HCT116 (cell line): ENCODE measurements at regions not wholly inside any gene's neighbourhood (a gene's known extent, or its start where the extent isn't known, plus 50 kb on each side); places are given as distances from the start of the nearest gene placed in this dataset.
A peak's percentile ranks its signal among the peaks of the same experiment; 100 is the strongest.
"Not testable (repeated sequence)": the region's sequence is repeated elsewhere in the genome, so short reads cannot be mapped to it uniquely, and the experiment has no call there.

Experiments used
- ATAC-seq: fragments of 200-7000 bp; cut with Tn5 transposase; 2 replicates; pipeline ENCODE4 v1.9.1; 2020; ENCODE audit warnings: mild to moderate bottlenecking, moderate library complexity
- BruUV-seq: library from RNA; stranded (reverse); fragments of 400-500 nt; replicated peaks from 2 replicates; lab custom pipeline; 2021; lab: Mats Ljungman, UMichigan
- CTCF ChIA-PET: fragments of 300-600 bp; sonication (Branson Sonifier 250); formaldehyde crosslinking; loops from one replicate; lab custom pipeline; 2021; ENCODE audit warnings: antibody characterized with exemption; lab: Charles Lee
- POLR2A ChIA-PET: fragments of 300-600, 350-600 bp; sonication (Branson Sonifier 250); formaldehyde crosslinking; loops from one replicate; lab custom pipeline; 2021; ENCODE audit warnings: antibody characterized with exemption; lab: Charles Lee
- RAD21 ChIA-PET, 2 experiments: fragments of 300-600 bp; sonication (Branson Sonifier 250); formaldehyde crosslinking; loops; one replicate each; lab custom pipeline; 2023; ENCODE audit warnings: low total read pairs in 2 of 2; ENCODE audit not compliant: uncharacterized antibody in 2 of 2, unreplicated experiment in 2 of 2, low non-redundant PET in 1 of 2; lab: Charles Lee
- DNase-seq: peaks from one replicate; pipeline ENCODE4 v3.0.0-alpha.2; 2010; ENCODE audit warnings: low read depth, low spot score
- H2AFZ ChIP-seq: fragments of 200-600 bp; shearing (Covaris generic), sonication (generic); 2 replicates; pipeline ENCODE4 v1.6.1; 2017; ENCODE audit warnings: low read depth, mixed run types, mixed read lengths, antibody characterized with exemption, low read length; ENCODE audit not compliant: poor library complexity, severe bottlenecking
- H3K27ac ChIP-seq: 2 replicates; pipeline ENCODE4 v1.5.1; 2012; ENCODE audit warnings: low read depth, low read length
- H3K27me3 ChIP-seq: fragments of 200-600 bp; sonication (generic); 2 replicates; pipeline ENCODE4 v1.6.1; 2016; ENCODE audit warnings: mixed run types, low read length, mixed read lengths; ENCODE audit not compliant: insufficient read depth
- H3K36me3 ChIP-seq, 2 experiments: fragments of 200-500 bp in 1 of 2; fragments of 200-600 bp in 1 of 2; sonication (Bioruptor generic) in 1 of 2; sonication (generic) in 1 of 2; 2 replicates each; pipeline versions ENCODE4 v1.5.1 to v1.6.1; 2014 to 2016; ENCODE audit warnings: low read length in 2 of 2, inconsistent platforms in 1 of 2, mixed read lengths in 1 of 2, mixed run types in 1 of 2; ENCODE audit not compliant: insufficient read depth in 2 of 2, control insufficient read depth in 1 of 2
- H3K4me1 ChIP-seq, 2 experiments: fragments of 200-600 bp in 1 of 2; sonication (generic) in 1 of 2; 2 replicates each; pipeline versions ENCODE4 v1.5.1 to v1.6.1; 2012 to 2017; ENCODE audit warnings: low read length in 2 of 2, inconsistent platforms in 1 of 2, mild to moderate bottlenecking in 1 of 2, mixed read lengths in 1 of 2, mixed run types in 1 of 2, moderate library complexity in 1 of 2; ENCODE audit not compliant: insufficient read depth in 2 of 2, control insufficient read depth in 1 of 2
- H3K4me2 ChIP-seq: fragments of 200-600 bp; sonication (generic); 2 replicates; pipeline ENCODE4 v1.6.1; 2017; ENCODE audit warnings: mixed run types, low read length, mixed read lengths
- H3K4me3 ChIP-seq, 2 experiments: fragments of 200-600 bp in 1 of 2; sonication (generic) in 1 of 2; replicated peaks in 1 of 2; 2 replicates each; pipeline ENCODE4 v1.5.1; 2011 to 2016; ENCODE audit warnings: low read length in 2 of 2, control low read depth in 1 of 2, low read depth in 1 of 2, mild to moderate bottlenecking in 1 of 2, mixed read lengths in 1 of 2, mixed run types in 1 of 2
- H3K79me2 ChIP-seq: fragments of 200-600 bp; sonication (generic); 2 replicates; pipeline ENCODE4 v1.6.1; 2017; ENCODE audit warnings: mild to moderate bottlenecking, mixed run types, low read length, moderate library complexity, mixed read lengths; ENCODE audit not compliant: insufficient read depth
- H3K9ac ChIP-seq: fragments of 200-600 bp; sonication (generic); 2 replicates; pipeline ENCODE4 v1.6.1; 2016; ENCODE audit warnings: low read length, mixed read lengths
- H3K9me2 ChIP-seq: fragments of 200-600 bp; sonication (generic), shearing (Covaris generic); 2 replicates; pipeline ENCODE4 v1.6.1; 2017; ENCODE audit warnings: mixed run types, mild to moderate bottlenecking, moderate library complexity; ENCODE audit not compliant: insufficient read depth
- H3K9me3 ChIP-seq, 2 experiments: fragments of 200-500 bp in 1 of 2; fragments of 200-600 bp in 1 of 2; sonication (Bioruptor generic) in 1 of 2; sonication (generic) in 1 of 2; 2 replicates each; pipeline ENCODE4 v1.6.1; 2014 to 2017; ENCODE audit warnings: low read length in 2 of 2, mixed read lengths in 2 of 2, inconsistent platforms in 1 of 2, low read depth in 1 of 2, mild to moderate bottlenecking in 1 of 2, mixed run types in 1 of 2, moderate library complexity in 1 of 2; ENCODE audit not compliant: control insufficient read depth in 1 of 2, insufficient read depth in 1 of 2
- H4K20me1 ChIP-seq: fragments of 200-600 bp; sonication (generic), shearing (Covaris generic); 2 replicates; pipeline ENCODE4 v1.6.1; 2017; ENCODE audit warnings: mixed run types, mild to moderate bottlenecking, moderate library complexity; ENCODE audit not compliant: insufficient read depth
- CBX3 ChIP-seq: IDR thresholded peaks from 2 replicates; pipeline ENCODE4 v1.6.1; 2012; ENCODE audit warnings: low read depth
- CTCF ChIP-seq, 3 experiments: fragments of 200-600 bp in 1 of 3; sonication (generic) in 1 of 3; IDR thresholded peaks in 2 of 3; conservative IDR thresholded peaks in 1 of 3; 2 replicates each; pipeline ENCODE4 v1.5.1; 2012 to 2017; ENCODE audit warnings: low read depth in 2 of 3, low read length in 2 of 3, antibody characterized with exemption in 1 of 3, borderline replicate concordance in 1 of 3, control low read depth in 1 of 3, mild to moderate bottlenecking in 1 of 3, mixed read lengths in 1 of 3, mixed run types in 1 of 3, moderate library complexity in 1 of 3; ENCODE audit not compliant: insufficient read depth in 1 of 3
- intact Hi-C: fragments of 100-400 bp; cut with micrococcal nuclease; formaldehyde crosslinking; loops from 2 replicates; pipeline ENCODE4 v1.10.0; 2022

GRCh38 chr13:20294497-20294896, 62.4 kb upstream of the GJB6 start:
- Histone ChIP-seq H3K27me3 (no peaks in the 10 kb centered on the region), H3K4me3 (no peak overlapping the region), H3K4me1 (no peaks in the 10 kb centered on the region), H3K9ac (no peak overlapping the region), H3K36me3 (no peaks in the 10 kb centered on the region), H3K9me3 (no peaks in the 10 kb centered on the region), H4K20me1 (no peaks in the 10 kb centered on the region), H3K9me2 (no peaks in the 10 kb centered on the region), H2AFZ (peak overlapping the region; percentile 92), H3K4me2 (no peak overlapping the region), H3K27ac (no peak overlapping the region), H3K79me2 (no peaks in the 10 kb centered on the region)
- no TSS peak for BruUV-seq
- ChIA-PET POLR2A (no interaction called here), RAD21 (interaction anchor here in 1 of 2 experiments (1.1 kb wide), 1 partner anchor 97 kb away, joined by 3 read pairs; no protein-coding TSS in a partner anchor), CTCF (interaction anchor here (0.6 to 2.2 kb wide), 6 partner anchors 10 to 126 kb away, joined by 3 to 7 read pairs (median 4); no protein-coding TSS in a partner anchor)
- intact Hi-C loops: no loop called here
- ATAC-seq: peak; percentile 82
- TF ChIP-seq CBX3 (no peak), CTCF (IDR thresholded peaks at IDR 0.05 in 2 of 3, conservative IDR thresholded peaks at IDR 0.05 in 1 of 3; ENCODE audit: borderline replicate concordance in 1 of 3, insufficient read depth in 1 of 3, low read depth in 2 of 3, low read length in 2 of 3) (peak in 2 of 3 experiments; percentile 63 to 73; a peak in 4 of 6 replicates)
- DNase-seq: peak; percentile 15

- RAD21 ChIA-PET, H3K27ac ChIP-seq, H4K20me1 ChIP-seq, H3K4me1 ChIP-seq, H3K9me3 ChIP-seq, H3K27me3 ChIP-seq, H3K79me2 ChIP-seq, H3K4me3 ChIP-seq, ATAC-seq, H3K4me2 ChIP-seq, H3K9me2 ChIP-seq, H2AFZ ChIP-seq, H3K36me3 ChIP-seq, POLR2A ChIA-PET, intact Hi-C loops, DNase-seq, BruUV-seq, H3K9ac ChIP-seq, CTCF ChIA-PET: not testable (repeated sequence)
These were observed 60.2 kb upstream of the GJB6 start for GRCh38 chr13:20292301-20292700.
